ENCODE measurements at regions not wholly inside any gene's neighbourhood (a gene's known extent, or its start where the extent isn't known, plus 50 kb on each side); places are given as distances from the start of the nearest gene placed in this dataset.

GRCh38 chr2:209121691-209122090 lies 302.2 kb upstream of the MAP2 start:
- TF ChIP-seq CTCF (IDR thresholded peaks at IDR 0.05; ENCODE audit: low read depth, low read length, missing input control) (no peak), RAD21 (IDR thresholded peaks at IDR 0.05) (no peak), FOXA1 (IDR thresholded peaks at IDR 0.05) (no peak), HNF4A (conservative IDR thresholded peaks at IDR 0.05) (no peak)
